Neuronal stem cell (in vitro differentiated cells): ENCODE measurements at regions not wholly inside any gene's neighbourhood (a gene's known extent, or its start where the extent isn't known, plus 50 kb on each side); places are given as distances from the start of the nearest gene placed in this dataset.

Experiments
- DNase-seq: peaks from one replicate; pipeline ENCODE4 v3.0.0-alpha.2; 2013; ENCODE audit warnings: low spot score
- H2AFZ ChIP-seq: one replicate; pipeline ENCODE4 v1.6.1; 2013; ENCODE audit warnings: mild to moderate bottlenecking, low read length, inconsistent platforms
- H2AK5ac ChIP-seq: 2 replicates; pipeline ENCODE4 v1.6.1; 2013; ENCODE audit warnings: low read depth, mild to moderate bottlenecking, inconsistent platforms, low read length, moderate library complexity, mixed read lengths
- H2BK120ac ChIP-seq: 2 replicates; pipeline ENCODE4 v1.6.1; 2013; ENCODE audit warnings: low read depth, mild to moderate bottlenecking, inconsistent platforms, low read length, moderate library complexity, mixed read lengths
- H2BK12ac ChIP-seq: one replicate; pipeline ENCODE4 v1.6.1; 2013; ENCODE audit warnings: low read length, inconsistent platforms
- H2BK15ac ChIP-seq: 2 replicates; pipeline ENCODE4 v1.6.1; 2013; ENCODE audit warnings: mild to moderate bottlenecking, low read length, inconsistent platforms, mixed read lengths
- H2BK5ac ChIP-seq: one replicate; pipeline ENCODE4 v1.6.1; 2013; ENCODE audit warnings: inconsistent platforms, mild to moderate bottlenecking, low read length, moderate library complexity
- H3K14ac ChIP-seq: one replicate; pipeline ENCODE4 v1.6.1; 2013; ENCODE audit warnings: low read length, inconsistent platforms
- H3K18ac ChIP-seq: 2 replicates; pipeline ENCODE4 v1.6.1; 2013; ENCODE audit warnings: low read length, inconsistent platforms
- H3K23ac ChIP-seq: 2 replicates; pipeline ENCODE4 v1.6.1; 2013; ENCODE audit warnings: low read depth, mild to moderate bottlenecking, mixed read lengths, low read length, inconsistent platforms; ENCODE audit not compliant: poor library complexity
- H3K27ac ChIP-seq: replicated peaks from 3 replicates; pipeline ENCODE4 v1.5.1; 2013; ENCODE audit warnings: low read length, inconsistent platforms
- H3K27me3 ChIP-seq, 3 experiments: 2 replicates each; pipeline ENCODE4 v1.6.1; 2013; ENCODE audit warnings: low read length in 3 of 3, mild to moderate bottlenecking in 2 of 3, inconsistent platforms in 1 of 3, low read depth in 1 of 3, mixed read lengths in 1 of 3, moderate library complexity in 1 of 3; ENCODE audit not compliant: control insufficient read depth in 3 of 3, insufficient read depth in 3 of 3
- H3K36me3 ChIP-seq, 2 donors: replicated peaks in 1 of 2; 2 replicates each; pipeline ENCODE4 v1.6.1; 2013; ENCODE audit warnings: low read length in 2 of 2; ENCODE audit not compliant: control insufficient read depth in 2 of 2, insufficient read depth in 2 of 2
- H3K4ac ChIP-seq: 2 replicates; pipeline ENCODE4 v1.6.1; 2013; ENCODE audit warnings: inconsistent platforms, mild to moderate bottlenecking, low read length, moderate library complexity
- H3K4me1 ChIP-seq, 2 donors: 1 replicate in 1 of 2; 2 replicates in 1 of 2; pipeline ENCODE4 v1.6.1; 2013; ENCODE audit warnings: low read length in 2 of 2, low read depth in 1 of 2; ENCODE audit not compliant: control insufficient read depth in 2 of 2, insufficient read depth in 1 of 2
- H3K4me2 ChIP-seq: one replicate; pipeline ENCODE4 v1.6.1; 2013; ENCODE audit warnings: mild to moderate bottlenecking, low read length, inconsistent platforms; ENCODE audit not compliant: insufficient read depth, poor library complexity, severe bottlenecking
- H3K4me3 ChIP-seq, 2 donors: 2 replicates each; pipeline ENCODE4 v1.5.1; 2013; ENCODE audit warnings: low read length in 2 of 2, mild to moderate bottlenecking in 2 of 2, inconsistent platforms in 1 of 2, moderate library complexity in 1 of 2
- H3K79me1 ChIP-seq: one replicate; pipeline ENCODE4 v1.6.1; 2013; ENCODE audit warnings: low read depth, mild to moderate bottlenecking, inconsistent platforms, low read length, moderate library complexity
- H3K9ac ChIP-seq: one replicate; pipeline ENCODE4 v1.6.1; 2013; ENCODE audit warnings: mild to moderate bottlenecking, low read depth, low read length, inconsistent platforms; ENCODE audit not compliant: poor library complexity
- H3K9me3 ChIP-seq, 2 donors: replicated peaks in 1 of 2; 2 replicates each; pipeline versions ENCODE3 to v1.6.1; 2013; ENCODE audit warnings: low read length in 2 of 2, mild to moderate bottlenecking in 2 of 2, inconsistent platforms in 1 of 2, low read depth in 1 of 2, mixed read lengths in 1 of 2, moderate library complexity in 1 of 2; ENCODE audit not compliant: control insufficient read depth in 2 of 2, insufficient read depth in 1 of 2
- H4K8ac ChIP-seq: one replicate; pipeline ENCODE4 v1.6.1; 2013; ENCODE audit warnings: low read depth, mild to moderate bottlenecking, inconsistent platforms, low read length, moderate library complexity
- H4K91ac ChIP-seq: one replicate; pipeline ENCODE4 v1.6.1; 2013; ENCODE audit warnings: low read length, low read depth, mild to moderate bottlenecking, inconsistent platforms; ENCODE audit not compliant: poor library complexity
- WGBS, 2 donors: extraction: QIAGEN DNeasy Blood & Tissue Kit; methylation state at CpG; one replicate each; pipeline ENCODE4 v1.1.7; 2013; ENCODE audit warnings: missing lambda C conversion rate in 2 of 2, mixed read lengths in 1 of 2; ENCODE audit not compliant: insufficient read length in 2 of 2, insufficient replicate concordance in 1 of 2; ENCODE audit errors: extremely low coverage in 2 of 2; 5-methylcytosine and 5-hydroxymethylcytosine counted together

GRCh38 chr6:110550353-110550752 is 73.9 kb upstream of the SLC22A16 start:
- H3K27me3 ChIP-seq, result no peaks in the 10 kb centered on the region
- no peak overlapping the region for H3K4me3 ChIP-seq
- no peak overlapping the region for H2BK15ac ChIP-seq
- no peak for DNase-seq
- H3K36me3 ChIP-seq, result no peaks in the 10 kb centered on the region
- WGBS, 2 donors, result no CpG with 5 or more reads among the region's 5 CpGs
- H4K91ac ChIP-seq, result peak overlapping the region; percentile 11
- H3K27ac ChIP-seq, result no peak overlapping the region
- H3K4me2 ChIP-seq, result no peak overlapping the region
- H3K9ac ChIP-seq, result no peak overlapping the region
- no peak overlapping the region for H3K4ac ChIP-seq
- H3K14ac ChIP-seq, result no peak overlapping the region
- no peak overlapping the region for H4K8ac ChIP-seq
- H3K79me1 ChIP-seq, result no peaks in the 10 kb centered on the region
- H3K18ac ChIP-seq, result no peak overlapping the region
- no peak overlapping the region for H2BK12ac ChIP-seq
- H3K23ac ChIP-seq, result no peak overlapping the region
- H2AK5ac ChIP-seq, result no peak overlapping the region
- H3K4me1 ChIP-seq, result no peaks in the 10 kb centered on the region
- H2AFZ ChIP-seq, result no peak overlapping the region
- no peak overlapping the region for H2BK5ac ChIP-seq
- no peak overlapping the region for H2BK120ac ChIP-seq
- H3K9me3 ChIP-seq, result peaks cover 2 to 4% of the 10 kb centered on the region in 2 donors

DNA sequence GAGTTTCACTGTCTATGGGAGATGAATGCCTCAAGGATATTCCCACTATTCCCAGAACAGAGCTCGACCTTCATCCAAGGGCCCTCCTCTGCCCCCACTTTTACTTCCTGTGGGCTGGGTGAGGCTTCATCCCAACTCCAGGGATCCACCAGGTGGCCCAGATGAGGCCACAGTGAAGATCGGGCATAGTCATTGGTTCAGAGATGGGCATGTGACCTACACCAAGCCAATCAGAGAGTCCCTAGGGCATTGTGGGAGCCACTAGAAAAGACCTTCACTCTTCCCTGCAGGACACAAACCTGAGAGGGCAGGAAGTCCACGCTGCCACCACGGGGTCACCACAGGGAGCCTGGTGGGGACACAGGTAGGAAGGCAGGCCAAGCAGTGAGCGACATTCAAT is 72.9 kb upstream of the SLC22A16 start:
- no peak overlapping the region for H3K9ac ChIP-seq
- no peaks in the 10 kb centered on the region for H3K4me1 ChIP-seq
- H3K4me3 ChIP-seq, result peak overlapping the region in 1 of 2 donors; percentile 22
- no peak overlapping the region for H2AK5ac ChIP-seq
- no peak overlapping the region for H3K27ac ChIP-seq
- no peak overlapping the region for H3K14ac ChIP-seq
- peaks cover 2 to 4% of the 10 kb centered on the region in 2 donors for H3K9me3 ChIP-seq
- no peak overlapping the region for H4K91ac ChIP-seq
- H3K27me3 ChIP-seq, result no peaks in the 10 kb centered on the region
- no peaks in the 10 kb centered on the region for H3K79me1 ChIP-seq
- no peak overlapping the region for H3K4me2 ChIP-seq
- H3K18ac ChIP-seq, result no peak overlapping the region
- H2BK12ac ChIP-seq, result no peak overlapping the region
- H4K8ac ChIP-seq, result no peak overlapping the region
- no peak overlapping the region for H2BK120ac ChIP-seq
- H2BK15ac ChIP-seq, result no peak overlapping the region
- H2AFZ ChIP-seq, result no peak overlapping the region
- DNase-seq, result no peak
- WGBS, 2 donors, result no CpG with 5 or more reads among the region's 5 CpGs
- no peak overlapping the region for H2BK5ac ChIP-seq
- H3K23ac ChIP-seq, result no peak overlapping the region
- no peak overlapping the region for H3K4ac ChIP-seq
- no peaks in the 10 kb centered on the region for H3K36me3 ChIP-seq

GRCh38 chr6:110548110-110548847 is 71.9 kb upstream of the SLC22A16 start:
- no peak overlapping the region for H3K18ac ChIP-seq

GRCh38 chr6:110547266-110547964 is 71.0 kb upstream of the SLC22A16 start:
- DNase-seq, result no peak
- H3K14ac ChIP-seq, result no peak overlapping the region
- no peak overlapping the region for H2BK12ac ChIP-seq
- no peak overlapping the region for H2BK120ac ChIP-seq
- no peak overlapping the region for H3K4me2 ChIP-seq
- peaks cover 2 to 4% of the 10 kb centered on the region in 2 donors for H3K9me3 ChIP-seq
- no peak overlapping the region for H2BK5ac ChIP-seq
- no peak overlapping the region for H3K4ac ChIP-seq
- H3K27me3 ChIP-seq, result peaks cover 0 to 2% (median 0%) of the 10 kb centered on the region in 3 experiments
- no peak overlapping the region for H3K9ac ChIP-seq
- H4K8ac ChIP-seq, result no peak overlapping the region
- no peak overlapping the region for H3K23ac ChIP-seq
- WGBS, 2 donors, result no CpG with 5 or more reads among the region's 1 CpG
- H4K91ac ChIP-seq, result no peak overlapping the region
- no peaks in the 10 kb centered on the region for H3K79me1 ChIP-seq
- H3K4me1 ChIP-seq, result no peaks in the 10 kb centered on the region
- H2AK5ac ChIP-seq, result no peak overlapping the region
- no peak overlapping the region for H2AFZ ChIP-seq
- H3K4me3 ChIP-seq, result no peak overlapping the region
- H3K27ac ChIP-seq, result no peak overlapping the region
- no peak overlapping the region for H2BK15ac ChIP-seq
- H3K36me3 ChIP-seq, result no peaks in the 10 kb centered on the region
- no peak overlapping the region for H3K18ac ChIP-seq

More at GRCh38 chr6:110548110-110548847, 71.9 kb upstream of the SLC22A16 start:
- Histone ChIP-seq H4K8ac (no peak overlapping the region), H3K14ac (no peak overlapping the region), H3K4me3 (no peak overlapping the region), H3K36me3 (no peaks in the 10 kb centered on the region), H2AFZ (no peak overlapping the region), H3K9ac (no peak overlapping the region), H3K27ac (no peak overlapping the region), H3K9me3 (peaks cover 2 to 4% of the 10 kb centered on the region in 2 donors), H3K27me3 (peaks cover 0 to 1% (median 0%) of the 10 kb centered on the region in 3 experiments), H2BK5ac (no peak overlapping the region), H3K4ac (no peak overlapping the region), H4K91ac (no peak overlapping the region), H2AK5ac (no peak overlapping the region), H2BK15ac (no peak overlapping the region), H3K4me2 (no peak overlapping the region), H2BK12ac (no peak overlapping the region), H3K23ac (no peak overlapping the region), H2BK120ac (no peak overlapping the region), H3K4me1 (no peaks in the 10 kb centered on the region), H3K79me1 (no peaks in the 10 kb centered on the region)
- no peak for DNase-seq
- WGBS, 2 donors, result no CpG with 5 or more reads among the region's 3 CpGs
